GDM1 (cell line): ENCODE measurements at regions not wholly inside any gene's neighbourhood (a gene's known extent, or its start where the extent isn't known, plus 50 kb on each side); places are given as distances from the start of the nearest gene placed in this dataset.

Experiments
- DNase-seq: peaks from one replicate; lab custom pipeline; 2025; lab: John Stamatoyannopoulos, UW

DNA sequence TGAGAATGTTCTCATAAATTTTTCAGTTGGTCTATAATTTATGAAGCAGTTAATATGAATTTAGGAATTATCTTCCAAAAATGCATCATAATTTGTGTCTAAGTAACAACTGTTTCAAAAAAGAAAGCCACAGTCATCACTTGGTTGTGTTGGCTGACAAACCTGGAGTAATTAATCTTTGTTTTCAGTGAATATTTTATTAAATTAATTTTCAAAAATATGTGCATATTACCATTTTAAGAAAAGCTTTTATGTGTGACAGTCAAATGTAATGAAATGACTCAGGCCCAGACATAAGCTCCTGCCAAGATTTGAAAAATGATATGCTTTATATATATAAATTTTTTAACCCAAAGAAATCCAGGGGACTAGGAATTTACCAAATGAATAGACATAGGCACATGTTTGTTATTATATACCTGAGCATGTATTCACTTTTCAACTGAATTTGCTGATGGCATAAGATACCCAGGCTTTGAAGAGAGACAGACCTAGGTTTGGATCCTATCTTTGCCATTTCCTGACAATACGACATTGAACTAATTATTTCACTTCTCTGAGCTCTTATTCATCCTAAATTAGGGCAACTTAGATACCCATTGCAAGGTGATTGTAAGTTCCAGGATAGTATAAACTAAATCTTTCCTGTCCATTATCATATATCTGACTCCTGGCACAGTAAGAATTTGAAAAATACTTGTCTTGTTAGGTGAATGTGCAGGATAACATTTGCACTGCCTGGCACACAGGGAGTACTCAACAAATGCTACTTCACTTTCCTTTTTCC is 729.5 kb upstream of the ADGRL2 start:
- DNase-seq: no peak

DNA sequence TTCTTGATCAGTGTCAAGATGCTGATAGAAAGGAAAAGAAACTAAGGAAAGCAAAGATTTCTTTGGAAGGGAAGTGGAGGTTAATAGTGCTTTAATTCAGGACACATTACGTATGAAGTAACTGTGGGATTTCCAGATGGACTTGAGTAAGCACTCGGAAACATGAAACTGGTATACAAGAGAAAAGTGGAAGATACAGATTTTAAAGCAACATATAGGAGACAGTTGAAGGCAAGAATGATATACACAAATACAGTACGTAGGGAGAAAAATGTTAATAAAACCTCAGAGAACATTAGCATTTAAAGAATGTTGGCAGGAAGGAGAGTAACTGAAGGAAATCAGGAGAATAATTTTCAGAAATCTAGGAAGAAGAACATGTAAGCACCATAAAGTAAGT is 730.9 kb upstream of the ADGRL2 start:
- DNase-seq: no peak

GRCh38 chr1:81068726-81069125 is 732.0 kb upstream of the ADGRL2 start:
- DNase-seq: no peak

DNA sequence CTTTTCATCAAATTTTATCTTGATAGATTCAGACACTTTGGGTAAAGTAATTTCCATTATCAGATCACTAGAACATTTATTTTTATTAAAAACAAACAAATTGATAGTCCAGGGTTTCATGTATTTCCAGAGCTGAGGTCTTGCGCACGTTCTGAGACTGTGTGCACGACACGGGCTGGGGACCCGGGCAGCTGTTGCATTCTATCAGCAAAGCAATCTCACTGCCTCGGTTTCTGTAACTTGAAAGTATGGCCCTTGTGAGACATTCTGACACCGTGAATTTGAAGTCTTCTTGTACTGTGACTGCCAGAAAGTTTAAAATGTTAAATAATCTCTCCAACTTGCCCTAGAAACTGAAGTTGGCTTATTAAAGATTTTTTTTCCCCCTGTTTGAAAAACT is 746.9 kb upstream of the ADGRL2 start:
- DNase-seq: no peak

DNA sequence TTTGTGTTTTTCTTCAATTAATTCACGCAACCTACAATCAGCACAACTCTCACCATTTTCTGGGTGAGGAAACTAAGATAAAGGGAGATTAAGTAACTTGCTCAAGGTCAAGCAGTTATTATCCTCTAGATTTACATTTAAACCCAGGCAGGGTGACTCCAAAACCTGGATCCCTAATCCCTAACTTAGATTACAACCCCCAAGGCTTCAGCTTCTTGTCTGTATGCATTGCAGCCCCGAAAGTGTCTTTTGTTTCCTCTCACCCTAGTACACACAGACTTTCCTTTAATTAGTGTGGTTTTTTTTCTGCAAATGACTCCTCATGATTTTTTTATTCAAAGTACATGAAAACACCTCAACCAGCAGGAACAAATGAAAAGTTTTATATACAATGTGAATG is 748.6 kb upstream of the ADGRL2 start:
- no peak for DNase-seq

DNA sequence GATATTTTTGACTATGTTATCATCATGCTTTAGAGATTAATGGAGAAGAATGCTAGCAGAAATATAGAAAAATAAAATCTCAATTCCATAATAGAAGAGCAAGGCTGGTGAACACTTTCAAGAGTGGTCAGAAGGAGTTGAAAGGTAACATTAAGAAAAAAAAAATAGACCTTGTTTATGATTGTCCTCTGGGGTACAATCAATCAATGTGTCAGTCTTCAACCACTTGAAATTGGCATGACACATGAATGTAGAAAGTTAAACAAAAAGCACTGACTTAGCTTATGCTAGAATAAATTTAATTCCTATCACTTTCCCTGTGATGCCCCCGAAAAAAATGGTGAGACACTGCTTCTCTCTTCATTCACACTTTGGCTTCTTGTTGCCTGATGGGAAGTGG is 750.3 kb upstream of the ADGRL2 start:
- no peak for DNase-seq

DNA sequence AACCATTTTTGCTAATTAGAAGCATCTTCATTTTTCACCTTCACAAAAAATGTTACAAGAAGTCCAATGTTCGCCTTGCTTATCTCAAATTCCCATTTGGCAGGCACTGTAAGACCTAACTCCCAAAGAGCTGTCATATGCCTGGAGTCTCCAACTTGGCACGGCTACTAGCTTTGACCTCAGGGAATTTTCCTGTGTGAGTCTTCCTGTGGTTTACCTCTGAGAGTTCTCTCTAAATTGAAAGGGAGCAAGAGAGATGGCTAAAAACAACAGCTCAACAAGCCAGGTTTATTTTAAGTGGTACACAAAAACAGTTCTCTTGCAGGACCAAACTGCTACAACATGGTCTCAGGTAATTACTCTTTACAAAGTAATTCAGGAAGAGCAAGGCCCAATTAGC is 756.0 kb upstream of the ADGRL2 start:
- DNase-seq: no peak

- DNase-seq: no peak
Observed at GRCh38 chr1:81042225-81042624, 758.5 kb upstream of the ADGRL2 start.

- no peak for DNase-seq
Observed at GRCh38 chr1:81034291-81034690, 766.4 kb upstream of the ADGRL2 start.

- no peak for DNase-seq
Observed at GRCh38 chr1:81032973-81033425, 767.7 kb upstream of the ADGRL2 start.

DNA sequence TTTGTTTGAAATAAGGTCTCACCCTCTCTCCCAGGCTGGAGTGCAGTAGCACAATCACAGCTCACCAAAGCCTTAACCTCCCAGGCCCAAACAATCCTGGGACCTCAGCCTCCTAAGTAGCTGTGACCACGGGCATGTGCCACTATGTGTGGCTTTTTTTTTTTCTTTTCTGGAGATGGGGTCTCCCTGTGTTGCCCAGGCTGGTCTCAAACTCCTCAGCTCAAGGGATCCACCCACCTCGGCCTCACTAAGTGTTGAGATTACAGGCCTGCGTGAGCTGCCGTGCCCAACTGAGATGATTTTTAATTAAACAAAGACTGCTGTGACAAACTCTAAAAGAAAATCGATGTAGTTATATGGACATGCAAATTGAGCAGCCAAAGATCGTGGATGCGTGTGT is 768.4 kb upstream of the ADGRL2 start:
- DNase-seq: no peak

GRCh38 chr1:81030441-81030840 is 770.3 kb upstream of the ADGRL2 start:
- no peak for DNase-seq

GRCh38 chr1:81029266-81029665 is 771.5 kb upstream of the ADGRL2 start:
- DNase-seq: no peak

GRCh38 chr1:81023187-81023724 is 777.5 kb upstream of the ADGRL2 start:
- no peak for DNase-seq

DNA sequence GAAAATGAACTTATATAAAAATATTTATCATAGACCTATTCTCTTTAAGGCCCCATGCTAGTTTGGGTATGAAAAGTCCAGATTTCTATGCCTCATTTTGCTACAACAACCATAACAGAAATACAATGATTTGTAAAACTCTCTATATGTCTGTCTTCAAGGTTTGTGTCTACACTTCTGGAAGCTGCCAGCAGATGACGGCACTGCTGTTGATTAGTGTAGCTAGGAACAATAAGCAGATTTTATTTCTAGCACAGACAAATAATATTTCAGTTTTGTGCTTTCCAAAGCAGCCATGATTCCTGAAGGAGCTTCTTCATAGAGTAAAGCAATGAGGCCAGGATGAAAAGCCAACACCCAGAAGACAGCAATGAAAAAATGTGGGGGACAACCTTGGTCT is 779.6 kb upstream of the ADGRL2 start:
- no peak for DNase-seq

DNA sequence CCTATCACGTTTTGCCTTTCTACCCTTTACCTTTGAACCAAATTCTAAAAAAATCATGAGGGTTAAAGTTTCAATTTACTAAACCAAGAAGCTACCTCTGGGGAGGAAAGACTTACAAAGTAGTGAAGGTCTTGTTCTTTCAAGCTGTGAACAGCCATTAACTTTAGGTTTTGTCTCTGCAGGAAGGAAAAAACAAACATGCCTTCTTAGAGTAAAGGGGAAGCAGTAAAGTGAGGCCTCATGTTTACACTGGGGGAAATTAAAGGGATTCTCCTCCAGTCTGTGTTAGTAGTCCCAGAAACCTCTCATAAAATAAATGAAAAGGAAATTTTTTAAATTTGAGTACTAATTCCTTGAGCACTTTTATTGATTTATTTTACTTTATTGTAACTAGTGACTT is 780.2 kb upstream of the ADGRL2 start:
- DNase-seq: no peak

GRCh38 chr1:81010126-81010525 is 790.6 kb upstream of the ADGRL2 start:
- no peak for DNase-seq

- no peak for DNase-seq
Observed at GRCh38 chr1:81008293-81008692, 792.4 kb upstream of the ADGRL2 start.

GRCh38 chr1:81007024-81007423 is 793.7 kb upstream of the ADGRL2 start:
- DNase-seq: no peak

DNA sequence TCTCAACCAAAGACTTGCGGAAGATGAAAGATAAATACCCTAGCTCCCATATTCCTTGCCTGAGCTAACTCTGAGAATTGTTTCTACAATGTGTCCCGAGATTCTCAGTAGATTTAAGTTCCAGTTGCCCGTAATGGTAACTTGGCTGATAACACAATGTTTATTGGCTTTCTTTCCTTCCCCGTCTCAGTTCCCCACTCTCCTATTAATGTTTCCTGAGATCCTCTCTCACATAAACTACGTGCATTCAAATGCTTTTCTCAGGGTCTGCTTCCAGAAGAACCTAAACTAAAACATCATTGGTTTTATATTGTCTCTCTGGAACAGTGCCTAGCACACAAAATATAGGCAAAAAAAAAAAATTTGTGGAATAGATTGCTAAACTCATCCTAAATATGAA is 794.2 kb upstream of the ADGRL2 start:
- DNase-seq: no peak

- DNase-seq: no peak
Observed at GRCh38 chr1:81004011-81004410, 796.7 kb upstream of the ADGRL2 start.

DNA sequence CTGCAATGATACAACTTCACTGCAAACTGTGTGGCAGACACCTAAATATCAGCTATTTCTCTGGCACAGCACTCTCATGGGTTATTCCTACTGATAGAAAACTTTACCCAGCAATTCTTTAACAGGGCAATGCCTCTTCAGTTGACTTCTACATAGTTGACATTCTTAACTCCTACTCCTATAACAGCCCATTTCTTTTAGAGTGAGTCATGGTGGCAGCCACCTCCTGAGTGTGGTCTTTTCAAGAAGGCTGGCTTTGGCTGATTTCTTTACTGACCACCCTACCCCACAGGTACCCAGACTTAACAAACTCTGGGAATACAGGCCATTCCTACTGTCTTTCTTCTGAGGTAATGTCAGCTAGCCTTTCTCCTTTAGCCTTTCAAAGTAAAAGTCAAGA is 805.8 kb upstream of the ADGRL2 start:
- DNase-seq: no peak

GRCh38 chr1:80994038-80994437 is 806.7 kb upstream of the ADGRL2 start:
- DNase-seq: no peak
